Ureter (tissue), 1 donor: ENCODE measurements at regions not wholly inside any gene's neighbourhood (a gene's known extent, or its start where the extent isn't known, plus 50 kb on each side); places are given as distances from the start of the nearest gene placed in this dataset.

Experiments used
- DNase-seq: peaks from one replicate; pipeline ENCODE4 v3.0.0-alpha.2; 2020; ENCODE audit warnings: low spot score
- donor health status: DM: yes; HTN: yes; CAD: no.

GRCh38 chr6:155611742-155612141 is 156.1 kb upstream of the NOX3 start:
- DNase-seq: no peak

GRCh38 chr6:155604991-155605390 is 149.4 kb upstream of the NOX3 start:
- DNase-seq: no peak

- DNase-seq: no peak
Measured at GRCh38 chr6:155599561-155599960, 143.9 kb upstream of the NOX3 start.

- DNase-seq: no peak
Measured at GRCh38 chr6:155599160-155599559, 143.5 kb upstream of the NOX3 start.

- DNase-seq: no peak
Measured at GRCh38 chr6:155595284-155595683, 139.6 kb upstream of the NOX3 start.

GRCh38 chr6:155591741-155592140 is 136.1 kb upstream of the NOX3 start:
- no peak for DNase-seq

GRCh38 chr6:155589190-155589589 is 133.6 kb upstream of the NOX3 start:
- DNase-seq: no peak

GRCh38 chr6:155587817-155588216 is 132.2 kb upstream of the NOX3 start:
- DNase-seq: no peak

GRCh38 chr6:155586090-155586489 is 130.5 kb upstream of the NOX3 start:
- no peak for DNase-seq

- no peak for DNase-seq
Measured at GRCh38 chr6:155584006-155584405, 128.4 kb upstream of the NOX3 start.

GRCh38 chr6:155582016-155582991 is 126.7 kb upstream of the NOX3 start:
- DNase-seq: no peak

- DNase-seq: no peak
Measured at GRCh38 chr6:155580904-155581303, 125.3 kb upstream of the NOX3 start.

- no peak for DNase-seq
Measured at GRCh38 chr6:155578251-155578650, 122.6 kb upstream of the NOX3 start.

GRCh38 chr6:155561966-155562364 is 106.3 kb upstream of the NOX3 start:
- DNase-seq: no peak

GRCh38 chr6:155561257-155561965 is 105.8 kb upstream of the NOX3 start:
- no peak for DNase-seq

- DNase-seq: no peak
Measured at GRCh38 chr6:155549928-155550327, 94.3 kb upstream of the NOX3 start.

GRCh38 chr6:155549028-155549798 is 93.6 kb upstream of the NOX3 start:
- DNase-seq: no peak

- DNase-seq: no peak
Measured at GRCh38 chr6:155548576-155548975, 92.9 kb upstream of the NOX3 start.

- no peak for DNase-seq
Measured at GRCh38 chr6:155544677-155545076, 89.0 kb upstream of the NOX3 start.

- no peak for DNase-seq
Measured at GRCh38 chr6:155543166-155543847, 87.7 kb upstream of the NOX3 start.

GRCh38 chr6:155542036-155542435 is 86.4 kb upstream of the NOX3 start:
- DNase-seq: no peak
